HG03139 (cell line): ENCODE measurements at regions not wholly inside any gene's neighbourhood (a gene's known extent, or its start where the extent isn't known, plus 50 kb on each side); places are given as distances from the start of the nearest gene placed in this dataset.
"Not testable (repeated sequence)": the region's sequence is repeated elsewhere in the genome, so short reads cannot be mapped to it uniquely, and the experiment has no call there.

ENCODE experiments used
- ATAC-seq: cut with Tn5 transposase; IDR thresholded peaks from one replicate; pipeline ENCODE4 v1.9.1; 2021; ENCODE audit not compliant: unreplicated experiment

GRCh38 chr6:153442096-153442495, 311.0 kb upstream of the RGS17 start:
- no peak for ATAC-seq

- ATAC-seq, result no peak
Observed at GRCh38 chr6:153437193-153437592, 306.1 kb upstream of the RGS17 start.

- no peak for ATAC-seq
Observed at GRCh38 chr6:153436351-153436750, 305.3 kb upstream of the RGS17 start.

- no peak for ATAC-seq
Observed at GRCh38 chr6:153435787-153436186, 304.7 kb upstream of the RGS17 start.

- no peak for ATAC-seq
Observed at GRCh38 chr6:153425536-153425935, 294.5 kb upstream of the RGS17 start.

DNA sequence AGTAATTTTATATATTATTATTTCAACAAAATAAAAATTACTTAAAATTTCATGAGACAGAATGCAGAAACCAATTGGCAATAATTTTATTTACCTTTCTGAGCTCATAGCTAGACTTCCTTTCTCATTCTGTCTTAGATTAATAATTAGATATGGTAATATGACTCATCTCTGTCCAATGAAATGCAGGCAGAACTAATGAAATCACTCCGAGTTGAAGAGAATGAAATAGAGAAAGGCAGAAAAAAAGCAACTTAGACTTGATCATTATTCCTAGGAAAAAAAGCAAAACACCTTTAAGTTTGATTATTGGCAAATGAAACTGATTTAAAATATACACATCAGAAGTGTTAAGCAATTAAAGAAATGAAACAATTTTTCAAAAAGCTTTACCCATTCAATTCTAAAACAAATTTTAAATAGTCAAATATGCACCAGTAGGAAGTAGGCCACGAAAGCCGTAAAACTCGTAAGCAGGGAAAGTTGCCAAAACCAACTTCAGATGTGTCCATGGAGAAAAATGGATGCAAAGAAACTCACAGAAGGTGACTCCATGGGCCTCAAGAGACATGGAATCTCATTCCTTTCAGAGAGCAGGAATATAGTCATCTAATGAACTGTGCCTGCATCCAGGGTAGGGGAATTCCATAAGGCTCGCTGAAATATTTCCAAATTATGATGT, 293.8 kb upstream of the RGS17 start:
- no peak for ATAC-seq

DNA sequence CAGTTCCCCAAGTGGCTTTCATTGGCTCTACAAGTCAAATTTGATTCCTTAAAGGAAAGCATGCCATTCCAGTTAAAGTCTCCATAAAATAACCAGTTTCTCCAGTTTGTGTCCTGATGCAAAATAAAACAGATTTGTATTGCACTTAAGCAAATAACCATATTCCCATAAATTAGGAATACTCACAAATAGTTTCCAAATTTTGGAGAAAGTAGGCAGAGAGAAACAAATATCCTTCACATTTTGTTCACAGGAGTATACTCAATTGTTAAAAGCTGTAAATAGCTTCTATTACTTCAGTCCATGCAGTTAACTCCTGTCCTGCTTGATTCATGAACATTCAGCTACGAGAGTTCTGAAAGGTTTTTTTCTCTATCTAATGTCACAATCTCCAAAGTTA, 281.4 kb upstream of the RGS17 start:
- no peak for ATAC-seq

DNA sequence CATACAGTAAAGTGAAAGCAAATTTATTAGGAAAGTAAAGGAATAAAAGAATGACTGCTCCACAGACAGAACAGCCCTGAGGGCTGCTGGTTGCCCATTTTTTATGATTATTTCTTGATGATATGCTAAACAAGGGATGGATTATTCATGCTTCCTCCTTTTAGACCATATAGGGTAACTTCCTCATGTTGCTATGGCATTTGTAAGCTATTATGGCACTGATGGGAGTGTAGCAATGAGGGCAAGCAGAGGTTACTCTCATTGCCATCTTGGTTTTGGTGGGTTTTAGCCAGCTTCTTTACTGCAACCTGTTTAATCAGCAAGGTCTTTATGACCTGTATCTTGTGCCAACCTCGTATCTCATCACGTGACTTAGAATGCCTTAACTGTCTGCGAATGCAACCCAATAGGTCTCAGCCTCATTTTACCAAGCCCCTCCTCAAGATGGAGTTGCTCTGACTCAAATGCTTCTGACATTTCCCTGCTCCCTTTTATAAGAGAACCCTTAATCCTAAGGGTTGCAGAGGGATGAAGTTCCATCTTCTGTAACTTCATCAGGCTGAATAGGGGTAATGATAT, 280.1 kb upstream of the RGS17 start:
- ATAC-seq, result no peak

- ATAC-seq, result no peak
Observed at GRCh38 chr6:153405931-153406330, 274.8 kb upstream of the RGS17 start.

GRCh38 chr6:153401751-153402150, 270.7 kb upstream of the RGS17 start:
- no peak for ATAC-seq

DNA sequence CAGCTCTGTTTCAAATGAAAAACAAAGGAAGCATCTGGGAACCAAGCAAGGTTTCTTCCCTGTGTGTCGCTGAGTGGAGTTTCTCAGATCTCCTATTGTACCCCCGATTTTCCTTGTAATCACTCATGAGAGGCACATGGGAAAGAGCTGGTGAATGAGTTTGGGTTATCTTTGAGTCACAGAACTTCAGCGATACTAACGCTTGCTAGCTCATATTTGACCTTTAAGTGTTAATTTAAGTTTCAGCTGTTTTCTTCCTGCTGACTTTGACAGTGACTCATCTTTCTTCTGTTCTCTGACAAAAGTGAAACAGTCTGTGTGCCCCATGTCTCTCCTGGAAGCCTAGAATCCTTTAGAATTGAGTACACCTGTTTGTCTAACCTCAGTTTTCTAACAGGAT, 261.1 kb upstream of the RGS17 start:
- no peak for ATAC-seq

GRCh38 chr6:153373869-153374268, 242.8 kb upstream of the RGS17 start:
- no peak for ATAC-seq

DNA sequence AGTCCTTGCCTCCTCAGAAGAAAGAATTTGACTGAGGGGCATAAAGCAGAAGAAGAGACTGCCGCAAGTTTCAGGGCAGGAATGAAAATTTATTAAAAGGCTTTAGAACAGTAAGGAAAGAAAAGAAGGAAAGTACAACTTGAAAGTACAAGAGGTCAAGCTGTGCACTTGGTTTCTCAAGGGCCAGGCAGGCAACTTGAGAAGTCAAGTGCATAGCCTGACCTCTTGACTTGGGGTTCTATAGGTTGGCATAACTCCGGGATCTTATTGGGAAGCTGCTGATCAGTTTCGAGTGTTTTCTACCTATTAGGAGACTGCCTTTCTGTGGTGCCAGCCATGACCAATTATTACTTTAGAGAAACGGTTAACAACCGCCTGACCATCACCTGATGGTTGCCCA, 237.0 kb upstream of the RGS17 start:
- ATAC-seq, result no peak

DNA sequence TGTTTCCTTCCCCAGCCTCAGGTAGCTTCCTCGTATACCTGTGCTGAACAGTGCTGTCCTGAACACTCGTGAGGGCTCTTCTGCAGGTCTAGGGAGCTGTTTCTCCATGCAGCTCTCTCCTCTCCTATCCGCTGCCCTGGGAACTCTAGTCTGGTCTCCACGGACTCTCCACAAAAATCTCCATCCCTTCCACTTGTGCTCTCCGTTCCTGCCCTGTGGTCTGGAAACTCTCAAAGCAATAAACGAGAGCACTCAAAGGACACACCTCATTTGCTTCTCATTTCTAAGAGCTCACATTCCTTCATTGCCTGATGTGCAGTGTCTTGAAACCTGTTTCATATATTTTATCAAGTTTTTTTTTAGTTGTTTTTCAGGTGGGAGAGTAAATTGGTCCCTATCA, 235.9 kb upstream of the RGS17 start:
- no peak for ATAC-seq

DNA sequence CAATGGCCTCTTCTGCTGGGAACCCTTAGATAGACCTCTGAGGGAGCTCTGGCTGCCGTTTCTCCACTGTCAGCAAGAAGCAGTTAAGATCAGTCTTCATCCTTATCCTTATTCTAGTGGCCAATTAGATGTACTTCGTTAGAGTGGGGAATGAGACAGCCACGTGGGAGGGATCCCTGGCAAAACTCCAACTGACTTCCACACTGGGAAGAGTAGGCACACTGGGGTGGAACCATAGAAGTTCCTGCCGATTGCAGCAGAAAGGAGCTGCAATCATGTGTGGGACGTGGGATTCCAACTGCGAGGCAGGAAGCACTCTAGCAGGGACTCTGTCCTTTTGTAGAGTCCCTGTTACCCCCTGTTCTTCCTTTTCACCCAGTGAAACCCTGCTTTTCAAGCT, 226.3 kb upstream of the RGS17 start:
- ATAC-seq, result no peak

- ATAC-seq, result no peak
Observed at GRCh38 chr6:153340568-153340967, 209.5 kb upstream of the RGS17 start.

DNA sequence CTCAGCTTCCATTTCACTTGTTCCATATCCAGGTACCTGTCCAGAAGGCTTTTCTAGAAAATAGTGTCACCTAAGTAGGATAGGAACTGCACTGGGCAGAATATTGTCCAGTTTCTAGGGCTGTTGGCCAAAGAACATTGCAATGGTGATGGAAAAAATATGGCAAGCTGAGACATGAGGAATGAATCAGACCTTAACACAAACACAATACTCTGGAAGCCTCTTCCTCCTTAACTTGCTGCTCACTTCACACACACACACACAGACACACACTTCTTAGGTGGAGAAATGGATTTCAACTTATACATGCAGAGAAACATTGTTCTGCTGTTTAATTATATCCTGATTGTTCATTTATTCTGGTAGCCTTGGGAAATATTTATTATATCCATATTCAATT, 203.0 kb upstream of the RGS17 start:
- no peak for ATAC-seq

GRCh38 chr6:153331221-153331620, 200.1 kb upstream of the RGS17 start:
- not testable (repeated sequence) for ATAC-seq

GRCh38 chr6:153328194-153328593, 197.1 kb upstream of the RGS17 start:
- ATAC-seq, result no peak

DNA sequence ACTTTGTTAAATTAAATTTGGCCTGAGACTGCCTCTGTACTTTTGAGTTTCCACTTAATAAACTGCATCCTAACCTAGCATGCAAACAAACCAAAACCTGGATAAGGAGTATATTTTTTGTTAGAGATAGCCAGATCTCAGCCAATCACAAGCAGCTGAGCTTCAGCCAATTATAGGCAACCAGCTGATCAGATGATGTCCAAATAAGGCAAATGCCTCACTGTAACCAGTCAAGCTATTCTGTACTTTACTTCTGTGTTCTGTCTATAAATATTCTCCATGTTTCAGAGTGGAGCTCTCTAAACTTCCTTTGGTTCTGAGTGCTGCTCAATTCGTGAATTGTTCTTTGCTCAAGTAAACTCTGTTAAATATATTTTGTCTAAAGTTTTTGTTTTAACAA, 194.6 kb upstream of the RGS17 start:
- no peak for ATAC-seq

- no peak for ATAC-seq
Observed at GRCh38 chr6:153312634-153313033, 181.6 kb upstream of the RGS17 start.

GRCh38 chr6:153309651-153310050, 178.6 kb upstream of the RGS17 start:
- no peak for ATAC-seq

DNA sequence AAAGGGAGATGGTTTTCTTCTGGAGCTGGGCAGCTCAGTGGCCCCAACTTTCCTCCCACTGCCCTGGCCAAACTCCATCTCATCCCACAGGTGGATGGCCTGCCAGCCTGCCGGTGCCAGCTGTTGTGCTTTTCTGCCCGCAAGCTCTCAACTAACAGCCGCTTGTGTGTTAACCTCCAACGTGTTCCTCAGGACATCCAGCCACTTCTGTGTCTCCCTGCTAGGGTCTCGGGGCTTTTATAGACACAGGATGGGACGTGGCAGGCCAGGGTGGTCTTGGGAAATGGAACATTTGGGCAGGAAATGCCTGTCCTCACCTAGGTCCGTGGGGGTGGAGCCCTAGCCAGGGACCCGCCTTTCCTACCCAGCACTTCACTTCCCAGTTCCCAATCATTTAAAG, 171.1 kb upstream of the RGS17 start:
- no peak for ATAC-seq
